ENCODE measurements at regions not wholly inside any gene's neighbourhood (a gene's known extent, or its start where the extent isn't known, plus 50 kb on each side); places are given as distances from the start of the nearest gene placed in this dataset.
"Not testable (repeated sequence)": the region's sequence is repeated elsewhere in the genome, so short reads cannot be mapped to it uniquely, and the experiment has no call there.

GRCh38 chrY:17611256-17611655, 268.8 kb downstream of the CDY2B start:
- H3K27ac ChIP-seq (ENCODE audit: low read depth, low read length); H4K20me1 ChIP-seq (ENCODE audit: insufficient read depth); H3K9ac ChIP-seq (ENCODE audit: low read length); H3K9me2 ChIP-seq (ENCODE audit: insufficient read depth); POLR2A ChIA-PET; H3K4me3 ChIP-seq (replicated peaks in 1 of 2; ENCODE audit: low read depth in 1 of 2, low read length in 2 of 2); ATAC-seq; intact Hi-C loops (cut with micrococcal nuclease); DNase-seq (ENCODE audit: low read depth, low spot score); BruUV-seq (replicated peaks); H3K79me2 ChIP-seq (ENCODE audit: insufficient read depth, low read length); H2AFZ ChIP-seq (ENCODE audit: low read depth, low read length, poor library complexity, severe bottlenecking); H3K27me3 ChIP-seq (ENCODE audit: insufficient read depth, low read length); RAD21 ChIA-PET (ENCODE audit: low non-redundant PET in 1 of 2, low total read pairs in 2 of 2, uncharacterized antibody in 2 of 2, unreplicated experiment in 2 of 2); H3K36me3 ChIP-seq (ENCODE audit: control insufficient read depth in 1 of 2, insufficient read depth in 2 of 2, low read length in 2 of 2); H3K4me1 ChIP-seq (ENCODE audit: control insufficient read depth in 1 of 2, insufficient read depth in 2 of 2, low read length in 2 of 2); H3K9me3 ChIP-seq (ENCODE audit: control insufficient read depth in 1 of 2, insufficient read depth in 1 of 2, low read depth in 1 of 2, low read length in 2 of 2); H3K4me2 ChIP-seq (ENCODE audit: low read length); CTCF ChIA-PET: not testable (repeated sequence)

GRCh38 chrY:17610649-17611048, 269.4 kb downstream of the CDY2B start:
- POLR2A ChIA-PET; RAD21 ChIA-PET (ENCODE audit: low non-redundant PET in 1 of 2, low total read pairs in 2 of 2, uncharacterized antibody in 2 of 2, unreplicated experiment in 2 of 2); H3K4me3 ChIP-seq (replicated peaks in 1 of 2; ENCODE audit: low read depth in 1 of 2, low read length in 2 of 2); H3K27me3 ChIP-seq (ENCODE audit: insufficient read depth, low read length); BruUV-seq (replicated peaks); H3K4me1 ChIP-seq (ENCODE audit: control insufficient read depth in 1 of 2, insufficient read depth in 2 of 2, low read length in 2 of 2); H3K27ac ChIP-seq (ENCODE audit: low read depth, low read length); H3K9me3 ChIP-seq (ENCODE audit: control insufficient read depth in 1 of 2, insufficient read depth in 1 of 2, low read depth in 1 of 2, low read length in 2 of 2); intact Hi-C loops (cut with micrococcal nuclease); H3K9me2 ChIP-seq (ENCODE audit: insufficient read depth); CTCF ChIA-PET; DNase-seq (ENCODE audit: low read depth, low spot score); H3K79me2 ChIP-seq (ENCODE audit: insufficient read depth, low read length); H2AFZ ChIP-seq (ENCODE audit: low read depth, low read length, poor library complexity, severe bottlenecking); ATAC-seq; H4K20me1 ChIP-seq (ENCODE audit: insufficient read depth); H3K36me3 ChIP-seq (ENCODE audit: control insufficient read depth in 1 of 2, insufficient read depth in 2 of 2, low read length in 2 of 2); H3K4me2 ChIP-seq (ENCODE audit: low read length); H3K9ac ChIP-seq (ENCODE audit: low read length): not testable (repeated sequence)

- POLR2A ChIA-PET; H3K27me3 ChIP-seq (ENCODE audit: insufficient read depth, low read length); H3K4me3 ChIP-seq (replicated peaks in 1 of 2; ENCODE audit: low read depth in 1 of 2, low read length in 2 of 2); intact Hi-C loops (cut with micrococcal nuclease); H3K79me2 ChIP-seq (ENCODE audit: insufficient read depth, low read length); RAD21 ChIA-PET (ENCODE audit: low non-redundant PET in 1 of 2, low total read pairs in 2 of 2, uncharacterized antibody in 2 of 2, unreplicated experiment in 2 of 2); H3K27ac ChIP-seq (ENCODE audit: low read depth, low read length); H3K9me2 ChIP-seq (ENCODE audit: insufficient read depth); H3K4me1 ChIP-seq (ENCODE audit: control insufficient read depth in 1 of 2, insufficient read depth in 2 of 2, low read length in 2 of 2); H3K36me3 ChIP-seq (ENCODE audit: control insufficient read depth in 1 of 2, insufficient read depth in 2 of 2, low read length in 2 of 2); H3K9ac ChIP-seq (ENCODE audit: low read length); H3K9me3 ChIP-seq (ENCODE audit: control insufficient read depth in 1 of 2, insufficient read depth in 1 of 2, low read depth in 1 of 2, low read length in 2 of 2); H2AFZ ChIP-seq (ENCODE audit: low read depth, low read length, poor library complexity, severe bottlenecking); BruUV-seq (replicated peaks); CTCF ChIA-PET; H4K20me1 ChIP-seq (ENCODE audit: insufficient read depth); DNase-seq (ENCODE audit: low read depth, low spot score); H3K4me2 ChIP-seq (ENCODE audit: low read length); ATAC-seq: not testable (repeated sequence)
Measured at GRCh38 chrY:17607150-17607549, 272.9 kb downstream of the CDY2B start.

GRCh38 chrY:17599263-17599662, 280.8 kb downstream of the CDY2B start:
- CTCF ChIA-PET; intact Hi-C loops (cut with micrococcal nuclease); H3K27me3 ChIP-seq (ENCODE audit: insufficient read depth, low read length); H3K36me3 ChIP-seq (ENCODE audit: control insufficient read depth in 1 of 2, insufficient read depth in 2 of 2, low read length in 2 of 2); H4K20me1 ChIP-seq (ENCODE audit: insufficient read depth); H3K79me2 ChIP-seq (ENCODE audit: insufficient read depth, low read length); H3K4me2 ChIP-seq (ENCODE audit: low read length); H3K9me3 ChIP-seq (ENCODE audit: control insufficient read depth in 1 of 2, insufficient read depth in 1 of 2, low read depth in 1 of 2, low read length in 2 of 2); H3K9ac ChIP-seq (ENCODE audit: low read length); RAD21 ChIA-PET (ENCODE audit: low non-redundant PET in 1 of 2, low total read pairs in 2 of 2, uncharacterized antibody in 2 of 2, unreplicated experiment in 2 of 2); ATAC-seq; POLR2A ChIA-PET; H3K27ac ChIP-seq (ENCODE audit: low read depth, low read length); H3K4me1 ChIP-seq (ENCODE audit: control insufficient read depth in 1 of 2, insufficient read depth in 2 of 2, low read length in 2 of 2); H3K9me2 ChIP-seq (ENCODE audit: insufficient read depth); H3K4me3 ChIP-seq (replicated peaks in 1 of 2; ENCODE audit: low read depth in 1 of 2, low read length in 2 of 2); H2AFZ ChIP-seq (ENCODE audit: low read depth, low read length, poor library complexity, severe bottlenecking); BruUV-seq (replicated peaks); DNase-seq (ENCODE audit: low read depth, low spot score): not testable (repeated sequence)

GRCh38 chrY:17593748-17594147, 286.3 kb downstream of the CDY2B start:
- POLR2A ChIA-PET; CTCF ChIA-PET; H4K20me1 ChIP-seq (ENCODE audit: insufficient read depth); H3K9ac ChIP-seq (ENCODE audit: low read length); H3K79me2 ChIP-seq (ENCODE audit: insufficient read depth, low read length); ATAC-seq; H2AFZ ChIP-seq (ENCODE audit: low read depth, low read length, poor library complexity, severe bottlenecking); RAD21 ChIA-PET (ENCODE audit: low non-redundant PET in 1 of 2, low total read pairs in 2 of 2, uncharacterized antibody in 2 of 2, unreplicated experiment in 2 of 2); H3K9me2 ChIP-seq (ENCODE audit: insufficient read depth); H3K4me1 ChIP-seq (ENCODE audit: control insufficient read depth in 1 of 2, insufficient read depth in 2 of 2, low read length in 2 of 2); H3K36me3 ChIP-seq (ENCODE audit: control insufficient read depth in 1 of 2, insufficient read depth in 2 of 2, low read length in 2 of 2); intact Hi-C loops (cut with micrococcal nuclease); H3K4me3 ChIP-seq (replicated peaks in 1 of 2; ENCODE audit: low read depth in 1 of 2, low read length in 2 of 2); H3K9me3 ChIP-seq (ENCODE audit: control insufficient read depth in 1 of 2, insufficient read depth in 1 of 2, low read depth in 1 of 2, low read length in 2 of 2); H3K4me2 ChIP-seq (ENCODE audit: low read length); BruUV-seq (replicated peaks); DNase-seq (ENCODE audit: low read depth, low spot score); H3K27ac ChIP-seq (ENCODE audit: low read depth, low read length); H3K27me3 ChIP-seq (ENCODE audit: insufficient read depth, low read length): not testable (repeated sequence)
